GM12878 (cell line): ENCODE measurements at regions not wholly inside any gene's neighbourhood (a gene's known extent, or its start where the extent isn't known, plus 50 kb on each side); places are given as distances from the start of the nearest gene placed in this dataset.
A peak's percentile ranks its signal among the peaks of the same experiment; 100 is the strongest.

Source experiments
- ATAC-seq: fragments of 200-7000 bp; cut with Tn5 transposase; 3 replicates; pipeline ENCODE4 v1.9.1; 2020; ENCODE audit warnings: mild to moderate bottlenecking, moderate library complexity
- BruUV-seq: library from RNA; stranded (reverse); fragments of 400-500 nt; replicated peaks from 2 replicates; lab custom pipeline; 2021; lab: Mats Ljungman, UMichigan
- CTCF ChIA-PET: fragments of 300-600 bp; sonication (Branson Sonifier 250); formaldehyde crosslinking; extraction: SDS; loops from one replicate; lab custom pipeline; 2021; ENCODE audit warnings: inconsistent platforms; lab: Yijun Ruan, JAX
- POLR2A ChIA-PET: fragments of 350-600 bp; formaldehyde crosslinking; extraction: SDS; loops from one replicate; lab custom pipeline; 2021; ENCODE audit warnings: inconsistent platforms; lab: Charles Lee
- RAD21 ChIA-PET: fragments of 300-600 bp; sonication (Branson Sonifier 250); formaldehyde crosslinking; loops from one replicate; lab custom pipeline; 2023; ENCODE audit warnings: antibody characterized with exemption; ENCODE audit not compliant: unreplicated experiment; lab: Charles Lee
- SMC1A ChIA-PET: fragments of 300-600 bp; sonication (Branson Sonifier 250); formaldehyde crosslinking; loops from one replicate; lab custom pipeline; 2023; ENCODE audit not compliant: unreplicated experiment, uncharacterized antibody; lab: Charles Lee
- DNase-seq: peaks from one replicate; pipeline ENCODE4 v3.0.0-alpha.2; 2011; ENCODE audit warnings: low read depth, low spot score
- FAIRE-seq: peaks from 3 replicates; lab custom pipeline; 2011; peaks lifted over from hg19 to GRCh38; lab: Jason Lieb, UNC
- H2AFZ ChIP-seq: 2 replicates; pipeline ENCODE4 v1.6.0; 2011; ENCODE audit warnings: low read depth, low read length, control low read depth; ENCODE audit not compliant: control insufficient read depth
- H3K27ac ChIP-seq: 2 replicates; pipeline ENCODE4 v1.5.1; 2011; ENCODE audit warnings: control low read depth; ENCODE audit not compliant: control insufficient read depth, insufficient read depth
- H3K27me3 ChIP-seq, 2 experiments: replicated peaks in 1 of 2; 2 replicates each; pipeline versions ENCODE4 v1.6.0 to v1.6.1; 2011; ENCODE audit warnings: low read length in 1 of 2; ENCODE audit not compliant: control insufficient read depth in 2 of 2, insufficient read depth in 2 of 2
- H3K36me3 ChIP-seq, 2 experiments: 2 replicates each; pipeline ENCODE4 v1.5.1; 2011; ENCODE audit warnings: low read length in 1 of 2; ENCODE audit not compliant: control insufficient read depth in 2 of 2, insufficient read depth in 2 of 2
- H3K4me1 ChIP-seq: 2 replicates; pipeline ENCODE4 v1.6.1; 2011; ENCODE audit warnings: mild to moderate bottlenecking, low read length, moderate library complexity, mixed read lengths; ENCODE audit not compliant: control insufficient read depth, insufficient read depth
- H3K4me2 ChIP-seq: 2 replicates; pipeline ENCODE4 v1.6.0; 2011; ENCODE audit warnings: control low read depth; ENCODE audit not compliant: control insufficient read depth, insufficient read depth
- H3K4me3 ChIP-seq: fragments of 200-600 bp; sonication (generic); 2 replicates; pipeline ENCODE4 v1.5.1; 2016
- H3K79me2 ChIP-seq: 2 replicates; pipeline ENCODE4 v1.6.0; 2011; ENCODE audit warnings: low read length; ENCODE audit not compliant: control insufficient read depth, insufficient read depth
- H3K9ac ChIP-seq: 2 replicates; pipeline ENCODE4 v1.8.0; 2011; ENCODE audit warnings: low read length, control low read depth, mixed read lengths; ENCODE audit not compliant: control insufficient read depth, insufficient read depth
- H3K9me3 ChIP-seq: replicated peaks from 3 replicates; pipeline ENCODE4 v1.5.1; 2011; ENCODE audit warnings: mild to moderate bottlenecking, low read length; ENCODE audit not compliant: control insufficient read depth, insufficient read depth
- H4K20me1 ChIP-seq: 2 replicates; pipeline ENCODE4 v1.6.0; 2011; ENCODE audit not compliant: control insufficient read depth, insufficient read depth
- BHLHE40 ChIP-seq, 2 experiments: fragments of 450-650 bp in 1 of 2; IDR thresholded peaks; 2 replicates each; pipeline ENCODE4 v1.6.1; 2011 to 2017; ENCODE audit warnings: low read depth in 2 of 2, borderline replicate concordance in 1 of 2, improper control_type of control experiment in 1 of 2, low read length in 1 of 2, mild to moderate bottlenecking in 1 of 2
- CHD4 ChIP-seq: fragments of 200-600 bp; sonication (generic); IDR thresholded peaks from 2 replicates; pipeline ENCODE4 v1.6.1; 2016; ENCODE audit warnings: mild to moderate bottlenecking
- GABPA ChIP-seq: IDR thresholded peaks from 2 replicates; pipeline ENCODE4 v1.6.1; 2014; ENCODE audit warnings: antibody characterized with exemption, low read depth, mild to moderate bottlenecking, inconsistent platforms
- RB1 ChIP-seq: fragments of 450-650 bp; formaldehyde crosslinking; IDR thresholded peaks from 2 replicates; pipeline ENCODE4 v1.6.1; 2017; ENCODE audit warnings: mild to moderate bottlenecking, borderline replicate concordance
- ZNF207 ChIP-seq: fragments of 450-650 bp; IDR thresholded peaks from 2 replicates; pipeline ENCODE4 v1.6.1; 2014; ENCODE audit warnings: antibody characterized with exemption, mild to moderate bottlenecking, borderline replicate concordance
- ZZZ3 ChIP-seq: IDR thresholded peaks from 2 replicates; pipeline ENCODE4 v1.6.1; 2011; ENCODE audit warnings: low read depth; ENCODE audit not compliant: control insufficient read depth, insufficient read length
- WGBS: methylation state at CpG from one replicate; pipeline ENCODE4 v1.1.6; 2016; ENCODE audit warnings: low lambda C conversion rate; ENCODE audit not compliant: insufficient replicate concordance, insufficient coverage; ENCODE audit errors: missing lambda C conversion rate; 5-methylcytosine and 5-hydroxymethylcytosine counted together
- in situ Hi-C: fragments of 300-500 bp; cut with MboI; formaldehyde crosslinking; loops from 9 replicates; pipeline ENCODE4 v1.14.3; 2018; ENCODE audit warnings: mixed read lengths
- intact Hi-C: fragments of 100-400 bp; cut with micrococcal nuclease; formaldehyde crosslinking; loops from one replicate; pipeline ENCODE4 v1.14.2; 2022; ENCODE audit not compliant: unreplicated experiment
- TF ChIP-seq, protein P1 (sequence below): IDR thresholded peaks from 2 replicates; pipeline ENCODE4 v1.6.1; 2011; ENCODE audit warnings: borderline replicate concordance, low read depth, mild to moderate bottlenecking, moderate library complexity, low read length; ENCODE audit not compliant: insufficient read depth, poor library complexity, severe bottlenecking
- TF ChIP-seq, protein P2 (sequence below): fragments of 450-650 bp; IDR thresholded peaks from 2 replicates; pipeline ENCODE4 v1.6.1; 2017; ENCODE audit warnings: mild to moderate bottlenecking, low read depth, inconsistent platforms; ENCODE audit not compliant: poor library complexity, severe bottlenecking

DNA sequence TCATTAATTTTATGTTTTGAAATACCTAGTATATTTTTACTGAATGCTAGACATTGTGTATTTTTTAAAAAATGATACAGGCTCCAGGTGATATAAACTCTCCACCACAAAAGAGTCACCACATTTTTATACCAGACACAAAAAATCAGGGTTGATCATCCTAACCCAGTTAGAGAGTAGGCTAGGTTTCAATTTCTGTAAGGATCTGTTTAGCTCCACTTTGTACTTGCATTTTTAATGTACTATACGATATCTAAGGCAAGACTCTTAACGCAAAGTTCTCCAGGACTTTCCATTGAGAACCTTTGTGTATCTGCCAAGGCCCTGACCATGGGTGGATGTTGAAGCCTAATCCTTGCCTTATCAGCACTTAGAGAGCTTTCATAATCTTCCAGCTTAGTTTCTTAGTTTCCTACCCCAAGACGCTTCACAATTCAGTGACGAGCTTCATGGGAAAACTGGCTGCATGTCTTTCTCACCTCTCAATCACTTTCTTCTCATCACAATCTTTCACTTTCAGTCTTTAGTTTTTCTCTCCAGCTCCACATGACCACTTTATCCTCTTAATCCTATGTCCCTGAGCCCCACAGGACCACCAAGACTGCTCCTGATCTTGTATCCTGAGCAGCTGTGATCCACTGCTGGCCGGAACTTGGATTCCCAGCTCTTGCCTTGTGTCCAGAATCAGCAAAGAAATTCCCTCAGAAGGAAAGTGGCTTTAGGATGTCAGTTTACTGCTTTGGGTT, 635.8 kb downstream of the RNF144A start:
- SMC1A ChIA-PET, result interaction anchor here (0.6 to 1.4 kb wide), 11 partner anchors 9 to 281 kb away, joined by 3 to 5 read pairs (median 3); no protein-coding TSS in a partner anchor
- Histone ChIP-seq H3K9me3 (no peaks in the 10 kb centered on the region; the same call in 2 of the 3 replicates), H3K4me3 (no peak overlapping the region), H4K20me1 (no peaks in the 10 kb centered on the region), H3K27ac (no peak overlapping the region), H3K27me3 (no peaks in the 10 kb centered on the region)
- RAD21 ChIA-PET, result interaction anchor here (1.1 kb wide), 1 partner anchor 36 kb away, joined by 3 read pairs; no protein-coding TSS in a partner anchor
- WGBS, result 31% methylated on average over 5 of the region's 5 CpGs
- BruUV-seq, result no TSS peak
- CTCF ChIA-PET, result interaction anchor here (1.2 to 1.4 kb wide), 2 partner anchors 9 to 15 kb away, joined by 3 to 5 read pairs; no protein-coding TSS in a partner anchor
- DNase-seq, result no peak
- no peak for FAIRE-seq
- TF ChIP-seq BHLHE40 (IDR thresholded peaks at IDR 0.05; ENCODE audit: borderline replicate concordance in 1 of 2, low read depth in 2 of 2, low read length in 1 of 2) (no peak), CHD4 (no peak), ZZZ3 (no peak), GABPA (no peak), ZNF207 (no peak), RB1 (no peak)
- TF ChIP-seq, protein P1, sequence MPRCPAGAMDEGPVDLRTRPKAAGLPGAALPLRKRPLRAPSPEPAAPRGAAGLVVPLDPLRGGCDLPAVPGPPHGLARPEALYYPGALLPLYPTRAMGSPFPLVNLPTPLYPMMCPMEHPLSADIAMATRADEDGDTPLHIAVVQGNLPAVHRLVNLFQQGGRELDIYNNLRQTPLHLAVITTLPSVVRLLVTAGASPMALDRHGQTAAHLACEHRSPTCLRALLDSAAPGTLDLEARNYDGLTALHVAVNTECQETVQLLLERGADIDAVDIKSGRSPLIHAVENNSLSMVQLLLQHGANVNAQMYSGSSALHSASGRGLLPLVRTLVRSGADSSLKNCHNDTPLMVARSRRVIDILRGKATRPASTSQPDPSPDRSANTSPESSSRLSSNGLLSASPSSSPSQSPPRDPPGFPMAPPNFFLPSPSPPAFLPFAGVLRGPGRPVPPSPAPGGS, result no peak
- TF ChIP-seq, protein P2, sequence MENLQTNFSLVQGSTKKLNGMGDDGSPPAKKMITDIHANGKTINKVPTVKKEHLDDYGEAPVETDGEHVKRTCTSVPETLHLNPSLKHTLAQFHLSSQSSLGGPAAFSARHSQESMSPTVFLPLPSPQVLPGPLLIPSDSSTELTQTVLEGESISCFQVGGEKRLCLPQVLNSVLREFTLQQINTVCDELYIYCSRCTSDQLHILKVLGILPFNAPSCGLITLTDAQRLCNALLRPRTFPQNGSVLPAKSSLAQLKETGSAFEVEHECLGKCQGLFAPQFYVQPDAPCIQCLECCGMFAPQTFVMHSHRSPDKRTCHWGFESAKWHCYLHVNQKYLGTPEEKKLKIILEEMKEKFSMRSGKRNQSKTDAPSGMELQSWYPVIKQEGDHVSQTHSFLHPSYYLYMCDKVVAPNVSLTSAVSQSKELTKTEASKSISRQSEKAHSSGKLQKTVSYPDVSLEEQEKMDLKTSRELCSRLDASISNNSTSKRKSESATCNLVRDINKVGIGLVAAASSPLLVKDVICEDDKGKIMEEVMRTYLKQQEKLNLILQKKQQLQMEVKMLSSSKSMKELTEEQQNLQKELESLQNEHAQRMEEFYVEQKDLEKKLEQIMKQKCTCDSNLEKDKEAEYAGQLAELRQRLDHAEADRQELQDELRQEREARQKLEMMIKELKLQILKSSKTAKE, result no peak
- TF ChIP-seq, all 136 proteins: peak for 0
- ATAC-seq, result no peak
- intact Hi-C loops (no loop called here), in situ Hi-C loops (no loop called here)
- Histone ChIP-seq H3K36me3 (no peaks in the 10 kb centered on the region), H3K4me2 (no peak overlapping the region; the same call in 1 of the 2 replicates), H3K9ac (no peak overlapping the region), H2AFZ (peak overlapping the region; percentile 56), H3K79me2 (no peaks in the 10 kb centered on the region), H3K4me1 (no peaks in the 10 kb centered on the region)
- POLR2A ChIA-PET, result no interaction called here
